NCI-H187 (cell line): ENCODE measurements at regions not wholly inside any gene's neighbourhood (a gene's known extent, or its start where the extent isn't known, plus 50 kb on each side); places are given as distances from the start of the nearest gene placed in this dataset.

Experiments used
- DNase-seq, 2 experiments: peaks; one replicate each; lab custom pipeline; 2025; lab: John Stamatoyannopoulos, UW

- DNase-seq: no peak
Measured at GRCh38 chr1:82445827-82446226, 645.1 kb downstream of the ADGRL2 start.

DNA sequence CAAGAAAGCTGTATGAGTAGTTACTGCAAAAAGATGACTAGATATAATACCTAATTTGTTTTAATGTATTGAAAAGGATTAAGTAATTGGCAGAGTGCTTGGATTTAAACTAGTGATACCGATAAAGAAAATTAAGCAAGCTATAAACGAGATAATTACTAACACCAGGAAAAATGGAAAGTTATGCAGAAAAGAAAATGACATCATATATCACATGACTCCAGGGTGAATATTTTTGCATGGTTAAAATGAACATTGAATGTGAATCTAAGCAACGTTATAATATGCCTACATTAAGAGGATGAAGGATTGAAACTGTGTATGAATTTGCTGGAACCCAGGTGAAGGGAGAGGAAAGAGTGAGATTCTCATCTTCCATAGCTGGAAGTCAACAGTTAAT, 644.4 kb downstream of the ADGRL2 start:
- no peak for DNase-seq

DNA sequence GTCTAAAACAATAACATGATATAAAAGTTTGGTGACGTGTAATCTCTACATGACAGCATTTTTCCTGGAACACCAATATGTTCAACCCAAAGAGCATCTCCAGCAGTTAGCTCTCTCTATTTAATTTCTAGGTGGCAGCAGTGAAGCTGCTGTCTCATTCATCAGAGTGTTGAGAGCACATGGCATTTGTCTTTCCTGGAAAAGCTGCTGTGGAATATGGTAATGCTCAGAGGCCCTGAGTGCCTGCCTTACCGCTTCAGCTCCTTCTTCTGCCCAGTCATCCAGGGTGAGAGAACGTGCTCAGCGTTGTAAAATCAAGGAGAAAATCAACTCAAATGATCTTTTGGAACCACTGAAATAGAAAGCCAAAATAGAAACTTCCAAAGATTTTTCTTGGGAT, 640.7 kb downstream of the ADGRL2 start:
- DNase-seq: no peak

DNA sequence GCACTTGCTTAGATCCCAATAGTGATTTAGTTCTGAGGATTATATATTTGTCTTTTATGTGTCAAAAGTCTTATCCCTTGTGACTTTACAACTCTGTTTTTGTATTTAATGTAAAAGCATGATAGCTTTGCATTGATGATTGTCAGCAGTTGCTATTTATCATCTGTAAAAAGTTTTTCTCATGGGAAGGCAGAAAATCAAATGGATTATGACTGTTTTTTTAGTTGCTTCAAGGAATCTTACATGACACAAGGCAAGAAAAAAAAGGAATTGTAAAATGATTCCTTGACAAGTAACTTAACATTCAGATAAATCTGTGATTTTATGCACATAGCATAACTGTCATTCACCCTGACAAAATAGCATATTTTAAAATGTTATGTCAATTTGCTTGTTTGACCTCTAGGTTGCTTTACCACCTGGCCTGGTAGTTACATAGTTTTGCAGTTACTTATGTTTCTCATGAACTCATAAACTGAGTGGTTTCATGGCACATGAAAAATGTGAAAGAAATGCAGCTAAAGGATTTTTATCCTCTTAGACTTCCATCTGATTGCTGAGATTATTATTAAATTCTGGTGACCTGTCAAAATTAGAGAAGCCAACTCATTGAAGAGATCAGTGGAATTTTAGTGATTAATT, 622.6 kb downstream of the ADGRL2 start:
- DNase-seq: no peak

DNA sequence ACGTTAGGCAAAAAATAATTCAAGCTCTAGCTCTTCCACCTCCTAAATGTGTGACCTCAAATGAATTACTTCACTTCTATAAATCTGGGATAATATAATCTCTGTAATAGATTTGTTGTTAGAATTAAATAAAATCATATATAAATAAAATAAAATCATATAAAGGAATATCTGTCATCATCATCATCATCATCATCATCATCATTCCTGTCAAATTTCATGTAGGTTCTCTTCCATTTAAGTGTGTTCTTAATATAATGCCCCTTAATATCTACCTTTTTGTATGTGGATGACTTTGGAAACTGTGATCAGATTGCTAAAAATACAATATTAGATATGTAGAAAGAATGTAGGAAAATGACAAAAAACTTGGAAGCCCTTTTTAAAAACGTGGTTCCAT, 621.0 kb downstream of the ADGRL2 start:
- no peak for DNase-seq

DNA sequence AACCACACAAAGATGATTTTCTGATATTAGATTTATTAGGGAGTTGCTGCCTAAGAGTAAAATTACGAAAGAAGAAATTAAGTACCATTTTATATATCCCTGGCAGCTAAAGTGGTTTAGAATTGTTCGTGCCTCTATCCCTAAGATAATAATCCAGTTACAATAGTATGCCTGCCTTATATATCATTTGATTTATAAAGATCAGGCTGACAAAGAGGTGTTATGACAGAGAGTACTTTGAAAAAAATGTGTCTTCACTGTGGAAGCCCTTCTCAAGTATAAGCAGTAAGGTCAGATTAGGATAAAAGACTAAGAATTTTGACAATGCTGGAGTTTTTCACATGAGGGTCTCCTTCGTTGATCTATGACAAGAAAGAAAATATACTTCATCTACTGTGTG, 619.9 kb downstream of the ADGRL2 start:
- DNase-seq: no peak

- DNase-seq: no peak
Measured at GRCh38 chr1:82411605-82412004, 610.9 kb downstream of the ADGRL2 start.

DNA sequence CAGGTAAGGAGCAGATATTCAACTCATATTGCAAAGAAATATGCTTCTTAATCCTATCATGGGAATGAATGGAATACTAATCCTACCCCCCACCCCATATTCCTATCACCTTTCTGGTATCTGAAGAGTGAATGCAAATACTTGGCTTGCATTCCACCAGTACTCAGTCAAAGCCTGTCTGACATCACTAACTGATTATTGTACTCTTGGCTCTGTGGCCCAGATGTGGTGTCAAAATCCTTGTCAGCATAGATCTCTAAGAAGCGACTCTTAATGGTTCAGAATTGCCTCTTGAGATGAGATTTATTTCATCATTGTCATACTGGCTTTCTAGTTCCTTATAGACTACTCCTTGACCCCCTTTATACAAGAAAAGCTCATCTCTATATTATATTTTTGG, 604.6 kb downstream of the ADGRL2 start:
- DNase-seq: no peak

GRCh38 chr1:82401116-82401515, 600.4 kb downstream of the ADGRL2 start:
- DNase-seq: no peak

DNA sequence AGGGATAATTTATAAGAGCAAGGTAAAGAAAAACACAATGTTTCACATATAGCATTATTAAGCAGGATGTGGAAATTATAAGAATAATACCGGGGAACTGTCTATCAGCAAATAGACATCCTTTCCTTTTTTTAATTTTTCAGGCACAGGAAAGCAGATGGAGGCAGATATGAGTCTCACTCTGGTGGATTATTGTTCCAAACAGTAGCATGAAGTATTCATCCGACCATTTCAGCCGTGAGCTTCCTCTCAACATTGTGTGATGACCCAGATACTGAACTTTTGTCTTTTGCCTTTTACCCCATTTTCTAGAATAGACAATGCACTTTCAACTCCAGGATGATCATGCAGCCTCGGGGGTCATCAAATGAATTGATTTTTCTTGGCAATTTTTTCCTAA, 599.8 kb downstream of the ADGRL2 start:
- no peak for DNase-seq

DNA sequence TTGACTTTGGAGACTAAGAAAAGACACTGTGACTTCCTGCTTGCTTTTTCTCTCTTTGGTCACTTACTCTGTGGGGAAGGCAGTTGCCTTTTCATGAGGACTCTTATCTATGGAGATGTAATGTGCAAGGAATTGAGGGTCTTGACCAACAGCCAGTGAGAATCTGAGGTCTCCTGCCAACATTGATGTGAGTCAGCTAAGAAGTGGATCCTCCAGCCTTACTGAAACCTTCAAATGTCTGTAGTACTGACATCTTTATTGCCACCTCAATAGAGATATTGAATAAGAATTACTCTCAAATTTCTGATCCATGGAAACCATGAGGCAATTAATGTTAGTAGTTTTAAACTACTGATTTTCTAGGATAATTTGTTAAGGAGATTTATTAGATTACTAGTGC, 598.4 kb downstream of the ADGRL2 start:
- DNase-seq: no peak

DNA sequence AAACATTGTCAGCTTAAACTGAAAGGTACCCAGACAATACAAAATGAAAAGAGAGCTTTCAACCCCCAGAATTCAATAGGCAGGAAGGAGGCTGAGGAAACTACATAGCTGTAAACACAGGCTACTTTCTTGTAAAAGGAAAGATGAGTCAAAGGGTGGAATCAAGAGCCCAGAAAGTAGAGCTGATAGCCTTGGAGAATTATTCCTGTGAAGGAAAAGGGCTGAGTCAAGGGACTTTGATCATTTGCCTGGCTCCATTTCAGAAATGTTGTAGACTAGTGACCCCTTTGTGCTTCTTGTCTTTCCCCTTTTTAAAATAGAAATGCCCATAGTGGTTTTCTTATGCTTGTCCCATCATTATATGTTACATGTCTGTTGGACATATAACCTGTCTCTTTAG, 597.6 kb downstream of the ADGRL2 start:
- no peak for DNase-seq

GRCh38 chr1:82395440-82395839, 594.7 kb downstream of the ADGRL2 start:
- DNase-seq: no peak

GRCh38 chr1:82392946-82393345, 592.2 kb downstream of the ADGRL2 start:
- DNase-seq: no peak

DNA sequence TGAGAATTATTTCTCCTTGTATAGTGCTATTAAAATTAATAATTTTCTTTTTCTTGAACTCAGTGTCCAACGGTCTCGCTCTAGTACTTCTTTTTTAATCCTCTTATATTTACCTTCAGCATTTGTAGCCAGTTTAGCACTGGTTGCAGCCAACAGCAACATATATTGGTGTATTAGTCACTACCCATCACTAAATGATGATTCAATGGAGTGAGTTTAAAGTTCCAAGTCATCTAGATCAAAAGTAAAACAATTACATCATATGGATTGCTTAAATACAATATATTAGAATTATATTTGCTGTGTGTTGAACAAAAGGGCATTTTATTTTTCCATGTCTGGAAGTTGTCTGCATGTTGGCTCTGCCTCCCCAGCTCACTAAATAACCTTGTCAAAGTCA, 591.8 kb downstream of the ADGRL2 start:
- DNase-seq: no peak

DNA sequence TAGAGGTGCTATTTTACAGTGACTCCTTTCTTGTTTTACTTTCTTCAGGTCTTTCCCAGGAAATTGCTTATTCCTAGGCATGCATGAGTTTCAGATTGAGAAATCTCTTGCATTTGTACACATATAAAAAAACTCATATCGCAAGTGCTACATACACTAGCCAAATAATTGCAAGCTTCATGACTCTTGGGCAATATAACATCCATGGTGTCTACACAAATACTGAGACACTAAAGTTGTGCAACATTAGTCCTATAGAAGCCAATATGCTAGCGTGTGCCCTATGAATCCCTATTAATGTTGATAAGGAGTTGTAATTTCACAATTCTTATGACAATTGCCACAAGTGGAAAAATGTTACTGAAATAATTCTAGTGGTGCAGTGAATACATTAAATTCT, 591.0 kb downstream of the ADGRL2 start:
- DNase-seq: no peak

GRCh38 chr1:82390627-82391026, 589.9 kb downstream of the ADGRL2 start:
- DNase-seq: no peak

DNA sequence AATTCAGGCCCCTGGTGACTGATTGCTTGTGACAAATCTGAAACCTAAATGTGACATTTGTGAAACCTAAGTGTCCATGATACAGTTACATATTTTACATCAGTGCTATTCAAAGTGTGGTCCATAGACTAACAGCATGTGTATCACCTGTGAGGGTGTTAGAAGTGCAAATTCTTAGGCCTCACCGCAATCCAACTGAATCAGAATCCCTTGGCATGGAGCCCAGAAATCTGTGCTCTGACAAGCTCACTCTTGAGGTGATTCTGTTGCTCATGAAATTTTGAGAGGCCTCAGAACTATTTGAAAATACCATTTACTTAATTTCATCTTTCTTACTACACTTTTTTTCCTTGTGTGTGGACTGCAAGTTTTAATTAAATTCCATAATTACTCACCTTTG, 587.9 kb downstream of the ADGRL2 start:
- DNase-seq: peak in 1 of 2 experiments; percentile 35

DNA sequence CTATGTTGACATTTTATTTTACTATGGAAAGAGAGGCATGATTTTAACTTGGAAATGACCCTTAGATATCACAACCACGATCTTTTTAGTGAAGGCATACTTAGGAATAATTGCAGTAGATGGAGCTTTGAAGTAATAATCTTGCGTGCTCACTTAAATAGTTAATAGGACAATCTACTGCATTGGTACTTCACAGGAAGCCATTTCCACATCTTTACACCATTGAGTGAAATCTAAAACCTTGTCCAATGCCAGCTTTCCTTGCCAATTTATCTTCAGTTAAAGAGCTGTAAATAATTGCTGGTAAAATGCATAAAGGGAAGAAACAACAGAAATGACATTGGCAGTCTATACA, 586.3 kb downstream of the ADGRL2 start:
- DNase-seq: no peak

DNA sequence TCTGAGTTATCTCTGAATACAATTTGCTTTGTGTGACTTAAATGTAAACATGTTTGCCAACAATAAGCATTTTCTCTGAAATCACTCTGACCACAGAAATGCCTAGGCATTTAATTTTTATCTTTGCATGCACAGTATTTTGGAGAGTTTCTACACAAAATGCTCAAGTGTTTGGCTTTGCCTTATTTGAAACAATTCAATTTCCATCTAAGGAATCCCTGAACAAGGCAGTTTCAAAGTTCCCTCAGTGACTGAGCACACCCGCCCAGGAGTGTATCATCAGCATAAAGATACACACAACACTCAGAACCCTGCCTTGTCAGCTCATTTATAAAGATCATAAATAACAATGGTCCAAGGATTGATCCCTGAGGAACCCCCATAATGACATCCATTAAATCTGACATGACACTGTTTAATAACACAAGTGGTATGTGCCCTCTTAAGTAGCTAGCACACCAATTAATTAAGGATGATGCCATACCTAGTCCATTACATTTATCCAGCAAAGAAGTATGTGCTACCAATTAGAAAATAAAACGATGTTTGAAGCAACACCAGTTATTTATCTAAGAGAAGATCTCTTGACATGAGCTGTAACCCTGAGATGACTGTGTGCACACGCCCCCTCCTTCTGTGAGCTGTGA, 585.8 kb downstream of the ADGRL2 start:
- DNase-seq: no peak

- DNase-seq: no peak
Measured at GRCh38 chr1:82384776-82385175, 584.0 kb downstream of the ADGRL2 start.

DNA sequence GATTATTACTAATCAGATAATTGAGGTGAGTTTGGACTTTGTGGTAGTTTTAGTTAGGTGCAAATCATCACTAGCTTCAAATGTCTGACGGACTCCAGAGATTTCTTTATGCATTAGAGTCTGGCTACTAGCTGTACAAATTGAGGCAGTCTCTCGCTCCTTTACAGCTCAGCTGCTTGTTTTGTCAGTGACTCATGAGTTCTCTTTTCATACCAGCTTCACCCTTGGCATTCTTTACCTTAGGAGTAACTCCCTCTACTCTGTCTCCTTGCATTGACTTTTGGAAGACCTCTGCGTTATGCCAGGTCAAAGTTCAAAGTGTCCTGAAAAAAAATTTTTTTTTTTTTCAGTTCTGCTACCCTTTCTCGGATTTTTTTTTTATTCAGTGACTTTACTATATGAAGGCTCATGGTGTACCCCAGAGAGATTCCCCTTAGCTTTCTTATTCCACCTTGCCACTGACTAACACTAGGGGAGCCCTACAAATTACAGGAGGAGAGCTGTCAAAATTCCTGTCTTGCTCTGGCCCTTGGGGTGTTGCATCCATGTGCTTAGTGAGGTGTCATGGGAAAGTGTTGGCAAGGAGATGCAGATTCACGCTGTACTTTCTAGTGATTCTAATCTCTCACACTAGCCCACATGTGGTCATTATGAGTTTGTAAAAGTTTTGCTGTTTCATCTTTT, 576.6 kb downstream of the ADGRL2 start:
- DNase-seq: no peak

GRCh38 chr1:82373710-82374109, 573.0 kb downstream of the ADGRL2 start:
- DNase-seq: no peak
